Type B pancreatic cell (in vitro differentiated cells): ENCODE measurements at regions not wholly inside any gene's neighbourhood (a gene's known extent, or its start where the extent isn't known, plus 50 kb on each side); places are given as distances from the start of the nearest gene placed in this dataset.

Experiments used
- DNase-seq: peaks from one replicate; pipeline ENCODE4 v3.0.0; 2021; ENCODE audit warnings: mixed read lengths; ENCODE audit not compliant: unreplicated experiment; ENCODE audit errors: extremely low spot score
- H3K27ac Mint-ChIP-seq: 2 replicates; pipeline ENCODE4 v1.8.0; 2021; ENCODE audit warnings: mild to moderate bottlenecking, mixed read lengths
- H3K27me3 Mint-ChIP-seq: 2 replicates; pipeline ENCODE4 v1.8.0; 2021; ENCODE audit warnings: mixed read lengths
- H3K36me3 Mint-ChIP-seq: 2 replicates; pipeline ENCODE4 v1.8.0; 2021; ENCODE audit warnings: mixed read lengths
- H3K4me1 Mint-ChIP-seq: one replicate; pipeline ENCODE4 v1.8.0; 2021; ENCODE audit warnings: mixed read lengths; ENCODE audit not compliant: unreplicated experiment
- H3K4me3 Mint-ChIP-seq: 2 replicates; pipeline ENCODE4 v1.8.0; 2021; ENCODE audit warnings: mild to moderate bottlenecking, mixed read lengths
- H3K9me3 Mint-ChIP-seq: 2 replicates; pipeline ENCODE4 v1.8.0; 2021; ENCODE audit warnings: mixed read lengths
- CTCF ChIP-seq: fragments of 200-600 bp; sonication (generic); conservative IDR thresholded peaks from 2 replicates; pipeline ENCODE4 v1.5.0; 2021; ENCODE audit warnings: antibody characterized with exemption, mild to moderate bottlenecking

GRCh38 chr20:39210341-39211036 lies 248.3 kb downstream of the DHX35 start:
- Mint-ChIP-seq H3K9me3 (no peaks in the 10 kb centered on the region), H3K4me1 (no peaks in the 10 kb centered on the region), H3K27ac (no peak overlapping the region), H3K36me3 (no peaks in the 10 kb centered on the region), H3K27me3 (peaks cover 39% of the 10 kb centered on the region), H3K4me3 (no peak overlapping the region)
- TF ChIP-seq CTCF: no peak
- DNase-seq: no peak

- H3K4me1 Mint-ChIP-seq: no peaks in the 10 kb centered on the region
- no peak for DNase-seq
- H3K9me3 Mint-ChIP-seq: no peaks in the 10 kb centered on the region
- no peak for TF ChIP-seq CTCF
- H3K27me3 Mint-ChIP-seq: peaks cover 37% of the 10 kb centered on the region
- H3K27ac Mint-ChIP-seq: no peak overlapping the region
- H3K4me3 Mint-ChIP-seq: no peak overlapping the region
- no peaks in the 10 kb centered on the region for H3K36me3 Mint-ChIP-seq
Observed at GRCh38 chr20:39206899-39207564, 244.9 kb downstream of the DHX35 start.

- DNase-seq: no peak
- Mint-ChIP-seq H3K36me3 (no peaks in the 10 kb centered on the region), H3K9me3 (no peaks in the 10 kb centered on the region), H3K4me3 (no peak overlapping the region), H3K27me3 (peaks cover 26% of the 10 kb centered on the region), H3K27ac (no peak overlapping the region), H3K4me1 (no peaks in the 10 kb centered on the region)
- no peak for TF ChIP-seq CTCF
Observed at GRCh38 chr20:39195582-39196021, 233.5 kb downstream of the DHX35 start.

GRCh38 chr20:39190666-39191570 lies 228.8 kb downstream of the DHX35 start:
- H3K9me3 Mint-ChIP-seq: no peaks in the 10 kb centered on the region
- TF ChIP-seq CTCF: no peak
- no peak for DNase-seq
- H3K36me3 Mint-ChIP-seq: no peaks in the 10 kb centered on the region
- H3K27ac Mint-ChIP-seq: no peak overlapping the region
- H3K27me3 Mint-ChIP-seq: peaks cover 27% of the 10 kb centered on the region
- H3K4me3 Mint-ChIP-seq: no peak overlapping the region
- H3K4me1 Mint-ChIP-seq: no peaks in the 10 kb centered on the region

- H3K9me3 Mint-ChIP-seq: no peaks in the 10 kb centered on the region
- TF ChIP-seq CTCF: no peak
Observed at GRCh38 chr20:39188266-39188765, 226.2 kb downstream of the DHX35 start.

More at GRCh38 chr20:39188266-39188765, 226.2 kb downstream of the DHX35 start:
- no peak overlapping the region for H3K4me3 Mint-ChIP-seq
- no peaks in the 10 kb centered on the region for H3K4me1 Mint-ChIP-seq
- no peaks in the 10 kb centered on the region for H3K36me3 Mint-ChIP-seq
- no peak overlapping the region for H3K27ac Mint-ChIP-seq
- H3K27me3 Mint-ChIP-seq: peaks cover 18% of the 10 kb centered on the region
- no peak for DNase-seq
